NCI-H526 treated with DMSO at 0.1 percent for 48 hours (cell line): ENCODE measurements at regions not wholly inside any gene's neighbourhood (a gene's known extent, or its start where the extent isn't known, plus 50 kb on each side); places are given as distances from the start of the nearest gene placed in this dataset.
"Not testable (repeated sequence)": the region's sequence is repeated elsewhere in the genome, so short reads cannot be mapped to it uniquely, and the experiment has no call there.

Experiments used
- DNase-seq: peaks from one replicate; lab custom pipeline; 2025; lab: John Stamatoyannopoulos, UW

DNA sequence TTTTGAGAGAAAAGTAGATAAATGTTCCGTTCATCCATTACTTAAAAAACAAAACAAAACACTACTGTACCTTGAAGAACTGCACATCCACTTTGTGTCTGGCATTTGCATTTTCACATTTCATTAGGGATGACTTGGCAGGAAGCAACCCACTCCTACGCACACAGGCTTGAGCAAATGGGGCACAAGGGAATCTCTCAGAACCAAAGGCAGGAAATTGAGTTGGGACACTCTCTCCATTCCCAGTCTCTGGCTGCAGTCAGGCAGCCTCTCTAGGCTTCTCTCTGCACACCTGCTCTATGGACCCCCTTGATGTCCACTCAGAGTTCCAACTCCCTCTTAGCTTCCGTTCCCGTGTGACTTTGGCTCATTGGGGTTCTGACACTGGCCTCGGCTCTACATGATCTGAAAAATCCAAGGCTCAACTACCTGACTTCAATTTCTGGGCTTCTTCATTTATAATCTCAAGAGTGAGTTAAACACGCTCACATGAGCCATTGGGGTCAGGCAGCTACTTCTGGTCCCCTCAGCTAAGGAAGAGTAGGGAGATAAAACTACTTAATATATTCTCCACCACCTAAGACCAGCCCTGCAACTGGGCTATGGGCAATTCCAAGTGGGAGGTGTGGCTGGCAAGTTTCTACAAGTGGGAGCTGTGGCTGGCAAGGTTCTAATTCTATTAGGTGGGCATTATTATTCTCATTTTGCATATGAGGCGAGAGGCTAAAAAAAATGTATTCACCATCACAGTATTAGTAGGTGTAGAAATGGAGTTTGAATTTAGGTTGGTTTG, 251.9 kb downstream of the SOD2 start:
- no peak for DNase-seq

DNA sequence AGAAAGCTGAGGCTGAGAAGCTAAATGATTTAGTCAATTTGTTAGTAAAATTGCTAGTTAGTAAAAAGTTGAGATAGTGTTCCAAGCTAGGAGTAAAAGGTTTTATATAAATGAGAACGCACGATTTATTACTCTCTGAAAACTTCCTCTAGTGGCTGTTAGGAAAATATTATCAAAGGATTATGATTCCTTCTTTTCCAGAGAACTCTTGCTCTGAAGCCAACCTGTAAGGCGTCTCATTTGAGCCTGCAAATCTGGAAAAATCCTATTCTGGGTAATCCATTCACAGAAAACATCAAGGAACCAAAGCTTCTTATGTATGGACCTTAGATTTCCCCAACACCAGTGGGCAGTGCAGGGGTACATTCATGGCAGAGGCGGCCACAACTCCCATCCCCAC, 252.7 kb downstream of the SOD2 start:
- DNase-seq: no peak

DNA sequence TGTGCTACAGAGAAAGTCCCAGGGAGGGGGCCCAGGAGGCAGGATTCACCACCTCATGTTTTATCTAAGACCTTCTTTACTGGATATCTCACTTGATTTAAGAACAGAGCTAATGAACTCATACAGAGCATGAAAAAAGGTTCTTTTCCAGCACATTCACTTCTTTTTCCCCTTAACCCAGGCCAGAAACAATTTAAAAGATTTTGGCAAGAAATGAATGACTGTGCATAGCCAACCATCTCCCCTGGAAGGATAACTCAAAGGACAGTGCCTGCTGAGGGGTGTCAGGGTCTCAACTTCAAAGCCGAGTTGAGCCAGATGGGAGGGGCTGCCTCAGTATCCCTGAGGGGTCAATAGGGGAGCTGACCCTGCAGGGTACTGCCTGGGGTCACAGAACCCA, 253.4 kb downstream of the SOD2 start:
- DNase-seq: no peak

DNA sequence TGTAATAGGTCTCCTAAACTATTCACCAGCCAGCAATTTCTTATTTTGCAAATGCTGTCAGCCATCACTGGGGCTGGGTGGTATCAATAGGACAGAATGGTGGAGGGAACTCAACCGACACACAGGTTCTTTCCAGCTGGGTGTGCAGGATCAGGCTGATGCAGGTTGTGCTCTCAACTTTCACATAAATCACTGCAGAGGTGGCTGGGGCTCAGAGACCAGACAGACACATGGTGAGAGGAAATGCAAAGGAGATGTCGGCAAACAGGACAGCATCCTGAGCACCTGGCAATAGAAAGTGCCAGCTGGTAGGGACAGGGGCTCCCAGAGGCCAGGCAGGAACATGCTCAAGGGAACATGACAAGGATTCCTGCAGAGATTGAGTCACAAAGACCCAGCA, 254.9 kb downstream of the SOD2 start:
- no peak for DNase-seq

DNA sequence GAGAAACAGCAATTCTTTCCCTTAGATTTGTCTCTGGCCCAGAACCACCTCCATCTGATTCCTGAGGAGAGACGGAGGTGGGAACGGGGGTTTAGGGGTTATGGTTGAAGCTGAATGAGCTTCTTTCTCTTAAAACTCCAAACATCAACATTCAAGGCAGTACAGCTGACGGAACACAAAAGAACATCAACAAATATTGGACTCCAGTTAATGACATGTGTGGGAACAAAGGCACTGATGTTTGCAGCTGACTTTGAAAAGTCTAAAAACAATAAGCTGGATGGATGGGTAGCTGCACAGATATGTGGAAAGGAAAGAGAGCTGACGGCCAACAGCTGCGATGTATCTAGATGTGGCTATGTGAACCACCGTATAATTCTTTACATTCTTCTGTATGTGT, 256.5 kb downstream of the SOD2 start:
- DNase-seq: no peak

DNA sequence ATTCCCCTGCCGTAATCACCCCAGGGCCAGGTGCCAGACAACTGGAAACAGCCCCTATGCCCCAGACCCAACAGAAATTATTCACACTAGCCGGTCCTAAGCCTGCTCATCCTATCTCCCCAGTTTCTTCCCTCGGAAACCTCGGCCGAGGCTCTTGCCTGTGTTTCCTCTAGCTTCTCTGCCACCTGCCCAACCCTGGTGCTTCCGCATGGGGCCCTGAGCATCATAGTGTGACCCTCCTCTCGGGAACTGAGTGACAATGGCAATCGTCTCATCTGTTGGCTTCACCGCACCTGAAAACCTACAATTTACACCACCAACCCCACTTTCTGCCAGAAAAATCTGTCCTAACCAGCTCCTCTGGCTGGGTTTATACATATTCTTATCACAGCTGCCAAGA, 257.3 kb downstream of the SOD2 start:
- DNase-seq: no peak

DNA sequence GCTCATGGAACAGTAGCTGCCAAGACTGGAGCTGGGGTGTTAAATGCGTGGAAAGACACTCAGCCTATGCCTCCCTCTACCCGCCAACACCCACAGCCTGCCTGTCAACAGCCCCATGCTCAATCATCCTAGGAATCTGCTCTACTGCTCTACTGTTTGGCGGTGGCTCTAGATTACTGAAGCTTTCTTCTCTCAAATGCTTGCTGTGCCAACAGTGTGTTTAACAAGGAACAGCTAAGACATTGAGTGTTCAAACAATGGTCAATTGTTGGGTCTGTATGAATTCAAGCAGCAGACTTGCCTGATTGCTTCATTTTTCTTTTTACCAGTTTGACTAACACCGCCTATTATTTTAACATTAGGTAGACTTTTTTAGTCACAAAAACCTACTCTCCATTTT, 258.6 kb downstream of the SOD2 start:
- no peak for DNase-seq

DNA sequence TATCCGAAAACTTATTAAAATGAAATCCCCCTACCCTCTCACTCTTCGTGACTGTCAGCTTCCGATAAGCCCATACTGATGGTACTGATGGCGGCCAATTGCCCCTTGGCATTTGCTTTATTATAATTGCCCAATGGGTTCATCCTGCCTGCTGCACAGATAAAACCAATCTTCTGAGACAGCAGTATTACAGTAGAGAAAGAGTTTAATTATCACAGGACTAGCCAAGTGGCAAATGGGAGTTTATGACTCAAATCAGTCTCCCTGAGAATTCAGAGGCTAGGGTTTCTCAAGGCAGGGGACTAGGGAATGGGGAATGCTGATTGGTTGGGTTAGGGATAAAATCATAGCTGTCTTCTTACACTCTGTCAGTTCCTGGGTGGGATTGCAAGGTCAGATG, 259.5 kb downstream of the SOD2 start:
- DNase-seq: no peak

DNA sequence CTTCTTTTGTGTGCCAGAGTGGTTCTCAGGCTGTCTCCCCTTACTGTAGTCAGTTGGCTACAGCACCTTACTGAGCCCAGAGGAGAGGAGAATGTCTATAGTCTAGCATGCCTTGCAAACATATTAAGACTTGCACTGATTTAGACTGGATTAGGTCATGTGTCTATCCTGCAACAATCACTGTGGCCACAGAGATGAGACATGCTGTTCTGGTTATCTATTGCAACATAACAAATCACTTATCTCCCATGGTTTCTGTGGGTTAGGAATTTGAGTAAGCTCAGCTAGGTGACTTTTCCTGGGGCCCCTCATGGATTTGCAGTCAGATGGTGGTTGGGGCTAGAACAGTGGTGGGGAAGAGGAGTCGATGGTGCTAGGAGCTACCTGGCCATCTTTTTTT, 261.3 kb downstream of the SOD2 start:
- DNase-seq: no peak

DNA sequence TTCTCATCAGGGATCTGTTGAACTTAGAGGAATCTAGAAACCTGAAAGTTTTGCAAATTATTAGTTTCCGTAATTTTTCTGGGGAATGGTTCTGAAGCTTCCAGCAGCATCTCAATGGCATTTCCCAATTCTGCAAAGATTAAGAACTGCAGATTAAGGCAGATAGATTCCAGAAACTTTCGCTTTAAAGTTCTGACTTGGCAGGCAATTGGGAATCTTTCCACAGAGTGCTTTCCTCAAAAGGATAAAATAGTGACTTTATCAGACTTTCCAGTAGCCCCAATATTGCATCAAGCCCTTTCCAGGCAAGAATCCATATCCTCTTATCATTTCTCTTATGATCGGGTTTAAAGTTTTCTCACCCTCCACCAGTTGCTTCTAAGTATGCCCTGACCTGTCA, 261.1 kb downstream of the FNDC1 start:
- DNase-seq: no peak

DNA sequence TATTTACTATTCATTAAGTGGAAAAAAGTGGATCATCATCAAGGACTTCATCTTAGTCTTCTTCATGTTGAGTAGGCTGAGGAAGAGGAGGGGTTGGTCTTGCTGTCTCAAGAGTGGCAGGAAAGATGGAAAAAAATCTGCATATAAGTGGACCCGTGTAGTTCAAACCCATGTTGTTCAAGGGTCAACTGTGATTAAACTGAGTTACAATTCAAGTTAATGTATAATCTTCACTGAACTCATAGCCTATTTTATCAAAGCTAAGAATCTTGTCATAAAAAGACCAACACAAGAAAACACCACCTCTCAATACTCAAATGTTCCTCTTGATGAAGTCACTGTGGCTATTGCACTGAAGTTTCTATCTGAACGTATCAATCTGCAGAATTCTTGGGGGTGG, 260.2 kb downstream of the FNDC1 start:
- no peak for DNase-seq

DNA sequence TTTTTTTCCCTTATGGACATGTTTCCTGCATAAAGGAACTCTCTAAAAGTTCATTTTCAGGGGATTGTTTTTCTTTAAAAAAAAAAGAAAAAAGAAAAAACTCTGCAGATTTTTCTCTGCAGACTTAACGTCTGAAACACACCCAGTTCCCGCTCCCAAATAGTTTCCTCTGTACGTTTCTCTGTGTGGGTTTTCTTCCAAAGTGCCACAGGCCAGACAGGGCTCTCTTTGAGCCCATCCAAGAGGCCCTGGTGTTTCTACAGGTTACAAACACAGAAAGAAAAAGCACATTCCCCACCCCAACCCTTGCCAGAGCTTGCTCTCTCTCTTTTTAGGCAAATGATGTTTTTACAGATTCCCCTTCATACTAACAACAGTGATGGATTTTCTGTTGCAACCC, 258.6 kb downstream of the FNDC1 start:
- no peak for DNase-seq

DNA sequence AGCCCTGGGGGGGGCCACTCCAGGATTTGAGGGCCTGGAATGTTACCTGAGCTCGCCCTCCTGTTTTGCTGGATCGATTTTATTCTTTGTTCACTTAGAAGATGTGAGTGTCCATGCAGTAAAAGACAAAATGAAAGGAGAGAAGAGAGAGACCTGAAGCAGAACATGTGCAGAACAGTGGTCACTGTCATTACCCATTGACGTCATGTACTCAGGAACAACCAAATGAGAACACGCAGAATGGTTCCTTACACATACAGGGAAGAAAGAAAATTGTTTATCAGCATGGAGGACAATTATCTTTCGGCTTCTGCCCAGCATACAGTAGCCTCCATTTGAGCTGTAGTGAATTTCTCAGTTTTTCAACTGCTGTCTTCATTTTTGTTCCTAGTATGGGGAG, 258.1 kb downstream of the FNDC1 start:
- no peak for DNase-seq

DNA sequence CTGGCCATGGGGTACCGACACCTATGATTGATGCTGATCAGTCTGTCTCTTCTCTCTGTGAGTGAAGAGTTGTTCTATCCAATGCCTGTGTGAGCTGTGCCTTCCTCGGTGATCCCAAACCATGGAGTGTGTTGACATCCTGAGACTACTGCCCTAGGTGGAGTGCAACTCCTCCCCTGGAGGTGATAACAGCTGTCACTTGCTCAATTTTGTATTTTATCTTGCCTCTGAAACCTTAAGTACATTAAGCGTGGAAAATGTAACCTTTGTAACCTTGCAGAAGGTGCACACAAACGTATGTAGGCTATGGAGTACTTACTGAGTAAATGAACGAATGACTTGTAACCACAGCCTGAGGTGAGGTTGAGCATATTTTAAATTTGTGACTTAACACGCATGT, 256.2 kb downstream of the FNDC1 start:
- no peak for DNase-seq

DNA sequence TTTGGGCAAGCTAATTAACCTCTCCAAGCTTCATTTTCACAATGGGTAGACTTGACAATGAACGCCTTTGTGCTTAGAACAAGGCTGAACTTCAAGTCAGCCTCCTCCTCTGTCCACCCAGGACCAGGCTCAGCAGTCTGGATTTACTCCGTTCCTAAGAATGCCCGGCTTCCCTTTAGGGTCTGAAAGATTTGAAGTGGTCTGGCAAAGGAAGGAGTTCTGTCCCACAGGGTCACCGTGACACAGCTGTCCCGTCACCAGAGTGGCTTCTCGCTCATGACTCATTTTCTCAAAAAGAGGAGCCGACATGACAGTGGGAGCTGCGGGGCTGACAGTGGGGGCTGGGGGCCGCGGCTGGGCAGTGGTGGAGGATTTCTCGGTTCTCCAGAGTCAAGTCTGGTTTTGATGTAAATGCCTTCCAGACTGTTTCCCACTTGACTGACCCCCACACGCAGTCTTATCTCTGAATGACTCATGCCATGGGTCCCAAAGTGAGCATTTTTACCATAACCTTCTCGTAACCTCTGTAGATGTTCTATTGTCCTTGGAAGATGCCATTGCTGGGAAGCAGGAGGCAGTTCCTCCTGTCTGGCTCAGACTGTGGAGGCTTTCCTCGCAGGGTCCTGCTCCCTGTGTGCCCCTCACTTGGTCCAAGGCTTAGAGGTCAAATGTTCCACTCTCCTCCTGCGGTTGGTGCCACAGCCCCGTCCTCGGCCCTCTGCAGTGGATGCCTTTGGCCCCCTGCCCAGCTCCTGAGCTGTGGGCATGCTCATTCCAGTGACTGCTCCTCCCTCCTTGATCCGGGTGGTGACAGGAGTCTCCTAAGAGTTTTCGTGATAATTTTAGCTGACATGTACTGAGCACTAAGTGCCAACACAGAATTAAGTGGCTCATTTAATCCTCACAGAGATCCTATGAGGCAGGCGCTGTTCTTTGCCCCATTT, 253.1 kb downstream of the FNDC1 start:
- no peak for DNase-seq

DNA sequence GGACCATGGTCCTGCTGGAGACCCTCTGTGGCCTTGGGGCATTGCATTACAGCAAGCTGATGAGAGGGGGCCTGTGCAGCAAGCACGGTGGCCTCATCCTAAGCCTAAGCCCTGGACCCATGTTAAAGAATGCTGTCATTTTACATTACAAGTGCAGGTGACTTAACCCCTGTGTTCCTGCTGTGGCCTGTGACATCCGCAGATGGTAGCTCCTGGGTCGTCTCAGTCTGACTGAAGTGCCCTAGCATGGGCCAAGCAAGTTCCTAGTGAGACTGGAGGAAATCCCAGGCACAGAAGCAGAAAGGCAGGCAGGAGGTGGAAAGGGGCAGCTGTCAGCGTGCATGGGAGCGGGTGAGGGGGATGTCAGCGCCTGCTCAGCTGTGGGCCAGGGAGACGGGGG, 252.4 kb downstream of the FNDC1 start:
- DNase-seq: no peak

DNA sequence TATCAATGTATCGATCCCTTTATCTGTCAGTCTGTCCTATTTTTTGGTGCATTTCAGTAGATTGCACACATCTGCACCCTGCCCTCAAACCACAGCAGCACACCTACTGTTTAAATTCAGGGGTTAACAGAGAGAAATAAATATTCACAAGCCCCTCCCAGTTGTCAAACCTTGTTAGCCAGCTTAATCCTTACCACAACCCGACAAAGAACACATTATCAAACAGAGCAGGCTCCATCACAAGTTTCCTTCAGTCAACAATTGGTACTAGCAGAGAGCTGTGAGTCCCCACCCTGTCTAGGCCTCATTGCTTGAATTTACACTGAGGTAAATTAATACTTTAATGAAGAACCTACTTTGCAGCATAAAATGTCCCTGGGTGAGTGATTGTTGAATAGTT, 249.8 kb downstream of the FNDC1 start:
- no peak for DNase-seq

DNA sequence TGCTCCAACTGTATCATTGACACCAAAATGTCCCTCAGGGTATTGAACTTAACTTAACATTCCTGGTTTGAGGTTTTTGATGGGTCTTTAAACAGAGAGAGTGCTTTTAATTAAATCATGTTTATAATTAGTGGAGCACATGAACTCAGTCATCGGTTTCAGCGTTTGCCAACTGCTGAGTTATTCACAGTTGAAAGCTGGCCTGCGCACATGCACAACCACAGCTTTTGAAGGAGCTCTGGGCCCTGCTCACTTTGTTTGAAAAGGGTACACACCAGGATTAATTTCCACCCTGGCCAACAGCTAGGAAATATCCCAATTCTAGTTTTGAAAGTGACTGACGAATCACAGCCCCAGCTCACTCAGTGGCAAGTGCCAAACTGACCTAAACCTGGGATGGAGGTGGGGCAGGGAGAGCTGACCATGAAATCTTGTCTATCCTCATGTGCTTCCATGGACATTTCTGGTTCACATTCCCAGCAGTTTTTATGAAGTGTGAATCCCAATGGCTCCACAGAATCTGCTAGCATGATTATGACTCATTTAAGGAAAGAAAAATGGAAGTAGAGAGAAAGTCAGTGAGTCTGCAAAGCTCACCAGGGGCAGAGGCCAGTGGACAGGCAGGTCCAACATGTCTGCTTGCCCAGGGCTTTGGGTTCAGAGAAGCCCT, 247.8 kb downstream of the FNDC1 start:
- no peak for DNase-seq

DNA sequence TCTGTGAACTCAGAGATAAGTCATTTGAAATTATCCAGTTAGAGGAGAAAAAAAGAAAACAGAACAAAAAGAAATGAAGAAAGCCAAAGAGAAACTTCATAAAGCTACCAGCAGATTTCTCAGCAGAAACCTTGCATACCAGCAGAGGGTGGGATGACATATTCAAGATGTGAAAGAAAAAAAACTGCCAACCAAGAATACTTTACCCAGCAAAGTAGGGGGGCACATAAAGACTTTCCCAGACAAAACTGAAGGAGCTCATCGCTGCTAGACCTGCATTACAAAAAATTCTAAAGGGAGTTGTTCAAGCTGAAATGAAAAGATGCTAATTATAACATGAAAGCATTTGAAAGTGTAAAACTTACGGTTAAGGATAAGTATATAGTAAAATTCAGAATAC, 246.3 kb downstream of the FNDC1 start:
- DNase-seq: no peak

DNA sequence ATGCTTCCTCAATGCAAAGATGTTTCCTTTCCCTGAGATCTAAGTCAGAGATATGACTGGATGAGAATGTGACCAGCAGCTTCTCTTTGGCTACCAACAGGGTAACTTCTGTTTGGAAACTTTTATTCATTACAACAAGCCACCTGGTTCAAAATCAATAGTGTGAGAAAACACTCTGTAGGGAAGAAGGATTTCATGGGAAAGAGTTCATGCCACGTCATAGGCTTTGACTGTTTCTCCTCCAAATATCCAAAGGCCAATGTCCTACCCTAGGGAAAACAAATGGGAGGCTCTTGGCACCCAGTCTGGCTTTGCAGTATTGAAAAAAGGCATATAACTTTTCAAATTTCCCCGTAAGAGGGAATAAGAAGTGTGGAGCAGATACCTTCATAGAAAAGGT, 245.5 kb downstream of the FNDC1 start:
- no peak for DNase-seq

DNA sequence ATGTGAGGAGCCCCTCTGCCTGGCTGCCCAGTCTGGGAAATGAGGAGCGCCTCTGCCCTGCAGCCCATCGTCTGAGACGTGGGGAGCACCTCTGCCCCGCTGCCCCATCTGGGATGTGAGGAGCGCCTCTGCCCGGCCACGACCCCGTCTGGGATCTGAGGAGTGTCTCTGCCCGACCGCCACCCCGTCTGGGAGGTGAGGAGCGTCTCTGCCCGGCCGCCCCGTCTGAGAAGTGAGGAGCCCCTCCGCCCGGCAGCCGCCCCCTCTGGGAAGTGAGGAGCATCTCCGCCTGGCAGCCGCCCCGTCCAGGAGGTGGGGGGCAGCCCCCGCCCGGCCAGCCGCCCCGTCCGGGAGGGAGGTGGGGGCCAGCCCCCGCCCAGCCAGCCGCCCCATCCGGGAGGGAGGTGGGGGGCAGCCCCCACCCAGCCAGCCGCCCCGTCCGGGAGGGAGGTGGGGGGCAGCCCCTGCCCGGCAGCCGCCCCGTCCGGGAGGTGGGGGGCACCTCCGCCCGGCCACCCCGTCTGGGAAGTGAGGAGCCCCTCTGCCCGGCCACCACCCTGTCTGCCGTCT, 238.1 kb downstream of the FNDC1 start:
- DNase-seq: not testable (repeated sequence)

DNA sequence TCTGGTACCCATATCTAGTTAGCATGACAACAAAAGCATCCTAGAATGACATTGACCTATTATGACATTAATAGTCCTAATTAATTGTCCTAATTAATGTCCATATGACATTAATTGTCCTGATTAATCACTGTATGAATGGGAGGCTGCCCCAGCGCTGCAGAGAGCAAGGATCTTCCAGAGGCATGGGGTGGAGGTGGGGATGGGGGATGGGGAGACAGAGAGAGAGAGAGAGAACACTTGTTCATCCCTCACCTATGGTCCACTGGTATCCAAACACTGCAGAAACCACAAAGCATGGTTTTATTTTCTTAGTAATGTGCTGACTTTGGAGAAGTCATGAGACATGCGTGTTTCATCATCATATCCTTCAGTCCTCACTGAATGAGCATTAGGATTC, 235.1 kb downstream of the FNDC1 start:
- no peak for DNase-seq

DNA sequence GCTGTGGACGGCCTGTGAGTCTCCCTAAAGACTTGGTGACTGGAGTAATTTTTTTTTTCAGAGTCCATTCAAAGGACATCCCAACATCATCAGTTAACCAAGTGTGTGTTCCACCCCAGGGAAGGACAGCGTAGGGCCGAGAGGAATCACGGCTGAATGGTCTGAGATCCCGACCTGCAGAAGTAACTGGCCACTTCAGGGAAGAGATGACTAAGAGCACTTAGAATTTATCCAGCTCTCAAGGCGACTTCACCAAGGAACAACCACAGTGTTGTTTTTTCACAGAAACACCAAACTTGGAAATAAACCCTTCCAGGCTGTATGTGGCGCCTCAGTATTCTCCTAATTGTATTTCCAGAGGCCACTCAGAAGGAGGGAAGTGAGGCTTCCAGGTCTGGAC, 231.6 kb downstream of the FNDC1 start:
- DNase-seq: no peak
